GM06990 (cell line): ENCODE measurements at regions not wholly inside any gene's neighbourhood (a gene's known extent, or its start where the extent isn't known, plus 50 kb on each side); places are given as distances from the start of the nearest gene placed in this dataset.

Experiments used
- DNase-seq: peaks from one replicate; pipeline ENCODE4 v3.0.0-alpha.2; 2011; ENCODE audit not compliant: insufficient read length; ENCODE audit errors: extremely low read depth
- H3K27me3 ChIP-seq: replicated peaks from 2 replicates; pipeline ENCODE4 v1.6.0; 2011; ENCODE audit warnings: low read length; ENCODE audit not compliant: control insufficient read depth, insufficient read depth
- H3K36me3 ChIP-seq: 2 replicates; pipeline ENCODE4 v1.5.1; 2011; ENCODE audit warnings: low read length; ENCODE audit not compliant: control insufficient read depth, insufficient read depth
- H3K4me3 ChIP-seq: replicated peaks from 2 replicates; pipeline ENCODE4 v1.5.1; 2011; ENCODE audit warnings: low read depth, mild to moderate bottlenecking, control low read depth, low read length
- CTCF ChIP-seq: IDR thresholded peaks from 2 replicates; pipeline ENCODE4 v1.5.1; 2011; ENCODE audit warnings: low read length, control low read depth, mild to moderate bottlenecking, inconsistent platforms; ENCODE audit not compliant: insufficient read depth, poor library complexity, severe bottlenecking

- no peaks in the 10 kb centered on the region for H3K36me3 ChIP-seq
- H3K4me3 ChIP-seq = no peak overlapping the region
- no peak for DNase-seq
- no peaks in the 10 kb centered on the region for H3K27me3 ChIP-seq
- TF ChIP-seq CTCF = no peak
Observed at GRCh38 chr11:70734911-70735310, 336.6 kb downstream of the CTTN start.

- H3K4me3 ChIP-seq = no peak overlapping the region
- H3K36me3 ChIP-seq = no peaks in the 10 kb centered on the region
- H3K27me3 ChIP-seq = peaks cover 2% of the 10 kb centered on the region
- DNase-seq = no peak
- TF ChIP-seq CTCF = no peak
Observed at GRCh38 chr11:70735976-70736375, 337.6 kb downstream of the CTTN start.

DNA sequence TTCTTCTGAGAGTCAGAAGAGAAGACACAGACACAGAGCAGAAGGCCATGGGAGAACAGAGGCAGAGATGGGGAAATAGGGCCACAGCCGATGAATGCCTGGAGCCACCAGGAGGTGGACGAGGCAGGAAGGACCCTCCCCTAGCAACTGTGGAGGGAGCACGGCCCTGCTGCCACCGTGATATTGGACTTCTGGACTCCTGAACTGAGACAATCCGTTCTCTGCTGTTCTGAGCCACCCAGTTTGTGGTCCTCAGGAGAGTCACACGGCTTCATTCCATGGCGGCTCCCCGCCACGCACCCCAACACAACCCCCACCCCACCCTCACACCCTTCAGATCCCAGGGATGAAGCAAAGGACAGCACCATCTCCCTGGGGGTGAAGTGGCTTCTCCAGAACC lies 338.1 kb downstream of the CTTN start:
- Histone ChIP-seq H3K4me3 (no peak overlapping the region), H3K36me3 (no peaks in the 10 kb centered on the region), H3K27me3 (peaks cover 2% of the 10 kb centered on the region)
- TF ChIP-seq CTCF = no peak
- DNase-seq = no peak

GRCh38 chr11:70736937-70737640 lies 338.8 kb downstream of the CTTN start:
- Histone ChIP-seq H3K27me3 (peaks cover 2% of the 10 kb centered on the region), H3K4me3 (no peak overlapping the region), H3K36me3 (no peaks in the 10 kb centered on the region)
- TF ChIP-seq CTCF = no peak
- DNase-seq = no peak

GRCh38 chr11:70737816-70738630 lies 339.7 kb downstream of the CTTN start:
- H3K4me3 ChIP-seq = no peak overlapping the region
- no peak for DNase-seq
- TF ChIP-seq CTCF = no peak
- peaks cover 2% of the 10 kb centered on the region for H3K27me3 ChIP-seq
- H3K36me3 ChIP-seq = no peaks in the 10 kb centered on the region

DNA sequence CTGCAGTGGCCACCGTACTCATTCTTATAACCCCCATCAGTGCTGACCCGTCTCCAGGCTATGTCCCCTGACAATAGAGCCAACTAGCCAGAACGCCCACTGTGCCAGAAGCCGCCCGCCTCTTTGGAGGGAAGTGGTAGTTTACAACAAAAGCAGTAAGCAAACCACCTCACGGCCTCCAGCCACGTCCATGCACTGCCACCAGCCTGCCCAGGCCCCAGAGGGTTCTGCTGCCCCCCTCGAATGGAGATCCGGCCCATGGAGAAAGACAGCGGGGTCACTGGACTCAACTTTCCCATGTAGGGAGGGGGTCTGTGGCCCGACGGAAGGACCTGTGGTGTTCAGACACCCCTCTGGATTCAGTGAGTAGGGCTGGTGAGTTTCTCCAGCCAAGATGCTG lies 340.3 kb downstream of the CTTN start:
- TF ChIP-seq CTCF = no peak
- Histone ChIP-seq H3K36me3 (no peaks in the 10 kb centered on the region), H3K27me3 (peaks cover 2% of the 10 kb centered on the region), H3K4me3 (no peak overlapping the region)
- no peak for DNase-seq
